WERI-Rb-1 (cell line): ENCODE measurements at regions not wholly inside any gene's neighbourhood (a gene's known extent, or its start where the extent isn't known, plus 50 kb on each side); places are given as distances from the start of the nearest gene placed in this dataset.

Experiments
- DNase-seq: peaks from one replicate; pipeline ENCODE4 v3.0.0-alpha.2; 2020
- H3K27ac ChIP-seq: fragments of 250-450 bp; sonication (Bioruptor Pico); 2 replicates; pipeline ENCODE4 v1.5.1; 2020; ENCODE audit warnings: mild to moderate bottlenecking, moderate library complexity
- H3K27me3 ChIP-seq: fragments of 250-450 bp; sonication (Bioruptor Pico); 2 replicates; pipeline ENCODE4 v1.5.1; 2021; ENCODE audit warnings: mild to moderate bottlenecking, low read depth, moderate library complexity; ENCODE audit not compliant: insufficient read depth, severe bottlenecking
- H3K36me3 ChIP-seq: fragments of 250-450 bp; sonication (Bioruptor Pico); 2 replicates; pipeline ENCODE4 v1.5.1; 2020; ENCODE audit warnings: mild to moderate bottlenecking, moderate library complexity
- H3K4me3 ChIP-seq: 2 replicates; pipeline ENCODE4 v1.5.1; 2011; ENCODE audit warnings: low read depth, mild to moderate bottlenecking, control low read depth, low read length
- H3K9me3 ChIP-seq: fragments of 250-450 bp; sonication (Bioruptor Pico); 2 replicates; pipeline ENCODE4 v1.5.1; 2021; ENCODE audit warnings: mild to moderate bottlenecking, moderate library complexity; ENCODE audit not compliant: severe bottlenecking
- TF ChIP-seq, protein P1 (sequence below): IDR thresholded peaks from 2 replicates; pipeline ENCODE4 v1.5.1; 2011; ENCODE audit warnings: low read depth, mild to moderate bottlenecking, control low read depth, inconsistent platforms, low read length

DNA sequence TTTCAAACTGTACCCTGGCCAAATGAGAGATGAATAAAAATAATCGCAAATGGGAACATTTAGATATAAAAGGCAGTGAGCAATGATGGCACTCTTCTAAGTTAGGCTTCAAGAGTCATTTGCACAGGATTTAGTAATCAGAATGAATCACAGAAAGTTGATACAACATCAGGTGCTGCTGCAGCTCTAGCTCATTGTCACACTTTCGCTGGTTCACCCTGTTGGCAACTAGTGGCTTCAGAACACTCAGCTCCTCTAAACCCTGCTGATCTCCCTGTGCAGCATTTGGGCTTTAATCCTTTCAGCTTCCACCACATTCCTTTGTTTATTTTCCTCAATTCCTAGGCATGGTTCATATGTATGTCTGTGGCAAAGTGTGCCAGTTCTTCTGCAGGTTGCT, 2071.2 kb upstream of the CDH6 start:
- Histone ChIP-seq H3K9me3 (no peaks in the 10 kb centered on the region), H3K36me3 (no peaks in the 10 kb centered on the region), H3K4me3 (no peak overlapping the region), H3K27me3 (no peaks in the 10 kb centered on the region), H3K27ac (no peak overlapping the region)
- peak; percentile 14 for DNase-seq
- TF ChIP-seq, protein P1, sequence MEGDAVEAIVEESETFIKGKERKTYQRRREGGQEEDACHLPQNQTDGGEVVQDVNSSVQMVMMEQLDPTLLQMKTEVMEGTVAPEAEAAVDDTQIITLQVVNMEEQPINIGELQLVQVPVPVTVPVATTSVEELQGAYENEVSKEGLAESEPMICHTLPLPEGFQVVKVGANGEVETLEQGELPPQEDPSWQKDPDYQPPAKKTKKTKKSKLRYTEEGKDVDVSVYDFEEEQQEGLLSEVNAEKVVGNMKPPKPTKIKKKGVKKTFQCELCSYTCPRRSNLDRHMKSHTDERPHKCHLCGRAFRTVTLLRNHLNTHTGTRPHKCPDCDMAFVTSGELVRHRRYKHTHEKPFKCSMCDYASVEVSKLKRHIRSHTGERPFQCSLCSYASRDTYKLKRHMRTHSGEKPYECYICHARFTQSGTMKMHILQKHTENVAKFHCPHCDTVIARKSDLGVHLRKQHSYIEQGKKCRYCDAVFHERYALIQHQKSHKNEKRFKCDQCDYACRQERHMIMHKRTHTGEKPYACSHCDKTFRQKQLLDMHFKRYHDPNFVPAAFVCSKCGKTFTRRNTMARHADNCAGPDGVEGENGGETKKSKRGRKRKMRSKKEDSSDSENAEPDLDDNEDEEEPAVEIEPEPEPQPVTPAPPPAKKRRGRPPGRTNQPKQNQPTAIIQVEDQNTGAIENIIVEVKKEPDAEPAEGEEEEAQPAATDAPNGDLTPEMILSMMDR = no peak

DNA sequence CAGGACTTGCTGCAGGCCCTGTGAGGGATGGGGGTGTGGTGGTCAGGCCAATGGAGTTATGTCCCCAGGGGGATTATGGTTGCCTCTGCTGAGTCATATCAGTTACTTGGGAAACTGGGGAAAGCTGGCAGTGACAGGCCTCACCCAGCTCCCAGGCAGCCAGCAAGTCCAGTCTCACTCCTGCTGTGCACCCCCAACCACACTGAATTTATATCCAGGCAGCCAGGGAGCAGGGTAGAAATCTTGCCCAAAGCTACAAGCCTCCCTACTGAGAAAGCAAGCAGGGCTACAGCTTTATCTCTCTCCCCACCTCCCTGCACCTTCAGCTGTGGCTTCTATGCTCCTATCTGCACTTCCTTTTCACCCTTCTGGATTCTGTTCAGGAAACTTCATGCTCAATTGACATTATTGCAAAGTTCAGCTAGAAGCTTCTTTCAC, 2076.0 kb upstream of the CDH9 start:
- H3K27ac ChIP-seq = no peak overlapping the region
- H3K36me3 ChIP-seq = no peaks in the 10 kb centered on the region
- TF ChIP-seq, protein P1 = no peak
- H3K4me3 ChIP-seq = no peak overlapping the region
- H3K9me3 ChIP-seq = no peaks in the 10 kb centered on the region
- DNase-seq = no peak
- H3K27me3 ChIP-seq = no peaks in the 10 kb centered on the region

DNA sequence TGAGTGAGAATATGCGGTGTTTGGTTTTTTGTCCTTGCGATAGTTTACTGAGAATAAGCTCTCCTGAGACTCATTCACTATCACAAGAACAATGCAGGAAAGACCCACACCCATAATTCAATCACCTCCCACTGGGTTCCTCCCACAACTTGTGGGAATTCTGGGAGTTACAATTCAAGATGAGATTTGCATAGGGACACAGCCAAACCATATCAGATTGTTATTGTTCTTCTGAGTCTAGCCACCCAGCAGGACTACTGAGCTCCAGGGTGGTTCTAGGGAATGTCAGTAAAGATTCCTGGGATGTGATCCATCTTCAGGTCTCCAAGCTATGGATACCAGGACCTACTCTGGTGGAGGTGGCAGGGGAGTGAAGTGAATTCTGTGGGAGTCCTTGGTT, 2075.1 kb upstream of the CDH9 start:
- DNase-seq = no peak
- H3K27me3 ChIP-seq = no peaks in the 10 kb centered on the region
- H3K4me3 ChIP-seq = no peak overlapping the region
- H3K36me3 ChIP-seq = no peaks in the 10 kb centered on the region
- no peaks in the 10 kb centered on the region for H3K9me3 ChIP-seq
- no peak overlapping the region for H3K27ac ChIP-seq
- TF ChIP-seq, protein P1 = no peak

DNA sequence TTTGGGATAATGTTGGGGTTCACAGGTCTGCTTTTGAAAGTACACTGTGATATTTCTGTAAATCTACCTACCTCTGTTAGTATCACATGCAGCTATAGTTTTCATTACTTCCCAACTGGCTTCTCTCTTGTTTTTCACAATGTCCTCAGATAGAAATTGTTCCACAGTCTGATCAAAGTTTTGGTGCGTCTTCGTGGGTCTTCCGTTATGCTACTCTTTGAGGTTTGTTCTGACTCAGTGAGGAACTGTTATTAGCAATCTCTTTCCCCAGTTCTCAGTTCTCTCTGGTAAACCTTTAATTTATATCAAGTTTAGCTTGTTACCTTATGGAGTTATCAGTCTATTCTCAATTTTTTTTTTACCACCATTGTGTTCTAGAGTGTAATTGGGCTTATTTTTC, 2061.2 kb upstream of the CDH9 start:
- no peak overlapping the region for H3K27ac ChIP-seq
- DNase-seq = no peak
- H3K9me3 ChIP-seq = no peaks in the 10 kb centered on the region
- no peaks in the 10 kb centered on the region for H3K27me3 ChIP-seq
- H3K36me3 ChIP-seq = no peaks in the 10 kb centered on the region
- TF ChIP-seq, protein P1 = no peak
- H3K4me3 ChIP-seq = no peak overlapping the region

DNA sequence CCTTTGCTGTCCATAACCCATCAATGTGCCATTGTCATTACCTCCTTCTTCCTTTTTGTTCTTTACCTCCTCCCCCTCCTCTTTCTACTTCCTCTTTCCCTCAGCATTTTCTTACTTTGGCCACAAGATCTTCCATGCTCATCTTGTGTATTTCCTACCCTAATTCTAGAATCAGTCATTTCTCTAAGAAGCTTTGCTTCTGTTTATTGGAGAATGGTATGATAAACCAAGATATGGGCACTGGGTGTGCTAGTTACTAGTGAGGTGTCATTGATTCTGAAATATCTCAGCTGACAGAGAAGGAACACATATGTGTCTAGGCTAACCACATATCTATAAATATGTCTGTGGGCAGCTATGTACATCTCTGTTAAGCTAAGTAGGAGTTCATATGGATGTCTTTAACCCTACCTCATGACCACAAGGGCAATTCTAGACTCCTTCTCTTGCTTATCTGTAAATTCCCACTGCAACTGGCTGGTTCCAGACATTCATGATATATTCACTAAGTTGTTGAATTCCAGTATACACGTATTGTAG, 2051.3 kb upstream of the CDH9 start:
- TF ChIP-seq, protein P1 = no peak
- no peak for DNase-seq
- H3K27me3 ChIP-seq = no peaks in the 10 kb centered on the region
- H3K36me3 ChIP-seq = no peaks in the 10 kb centered on the region
- H3K4me3 ChIP-seq = no peak overlapping the region
- H3K27ac ChIP-seq = no peak overlapping the region
- H3K9me3 ChIP-seq = no peaks in the 10 kb centered on the region

DNA sequence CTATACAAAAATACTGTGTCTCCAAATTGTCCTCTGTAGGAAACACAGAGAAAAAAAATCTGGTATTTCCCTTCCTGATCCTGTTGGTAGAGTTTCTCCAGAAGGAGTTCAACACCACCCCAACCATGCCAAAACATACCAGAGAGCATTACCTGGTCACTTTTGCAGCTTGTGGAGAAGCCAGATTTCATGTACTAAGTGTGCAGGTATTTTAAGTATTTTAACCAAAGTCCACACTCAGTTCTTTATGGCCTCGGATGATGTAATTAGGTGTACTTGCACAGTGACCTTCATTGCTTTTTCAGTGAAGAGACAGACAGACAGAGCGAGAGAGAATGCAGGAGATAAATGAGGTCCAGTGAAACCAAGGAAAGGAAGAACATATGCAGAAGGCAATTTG, 2046.8 kb upstream of the CDH9 start:
- Histone ChIP-seq H3K27ac (peak overlapping the region; percentile 20; the same call in 1 of the 2 replicates), H3K36me3 (no peaks in the 10 kb centered on the region), H3K4me3 (no peak overlapping the region), H3K27me3 (no peaks in the 10 kb centered on the region), H3K9me3 (no peaks in the 10 kb centered on the region)
- DNase-seq = no peak
- TF ChIP-seq, protein P1 = no peak
